GM12864 (cell line): ENCODE measurements at regions not wholly inside any gene's neighbourhood (a gene's known extent, or its start where the extent isn't known, plus 50 kb on each side); places are given as distances from the start of the nearest gene placed in this dataset.

Experiments used
- DNase-seq: peaks from one replicate; pipeline ENCODE4 v3.0.0-alpha.2; 2011; ENCODE audit warnings: low read depth
- H3K4me3 ChIP-seq: 2 replicates; pipeline ENCODE4 v1.5.1; 2011; ENCODE audit warnings: mild to moderate bottlenecking, low read depth, low read length, control low read depth
- CTCF ChIP-seq: IDR thresholded peaks from 2 replicates; pipeline ENCODE4 v1.5.1; 2011; ENCODE audit warnings: low read depth, mild to moderate bottlenecking, moderate library complexity, low read length, control low read depth, inconsistent platforms; ENCODE audit errors: missing control alignments

DNA sequence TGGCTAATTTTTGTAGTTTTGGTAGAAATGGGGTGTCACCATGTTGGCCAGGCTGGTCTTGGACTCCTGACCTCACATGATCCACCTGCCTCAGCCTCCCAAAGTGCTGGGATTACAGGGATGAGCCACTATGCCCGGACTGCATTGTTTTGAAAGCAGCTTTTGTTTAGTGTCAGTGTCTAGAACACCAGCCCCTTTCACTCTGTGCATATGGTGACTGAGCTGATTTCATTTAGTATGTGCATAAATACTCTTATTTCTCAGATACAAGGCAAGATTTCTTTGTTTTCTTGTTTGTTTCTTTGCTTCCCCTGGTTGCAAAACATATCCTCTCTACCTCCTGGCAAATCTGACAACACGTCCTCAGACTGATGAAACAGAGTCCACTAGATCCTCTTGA, 152.8 kb upstream of the CHD6 start:
- no peak for TF ChIP-seq CTCF
- DNase-seq, result no peak
- no peak overlapping the region for H3K4me3 ChIP-seq

GRCh38 chr20:41770427-41770826, 152.2 kb upstream of the CHD6 start:
- no peak for TF ChIP-seq CTCF
- DNase-seq, result no peak
- no peak overlapping the region for H3K4me3 ChIP-seq

- no peak for DNase-seq
- no peak overlapping the region for H3K4me3 ChIP-seq
- TF ChIP-seq CTCF, result no peak
Observed at GRCh38 chr20:41769592-41770018, 151.4 kb upstream of the CHD6 start.

GRCh38 chr20:41750137-41750536, 132.0 kb upstream of the CHD6 start:
- H3K4me3 ChIP-seq, result no peak overlapping the region
- no peak for DNase-seq
- no peak for TF ChIP-seq CTCF

GRCh38 chr20:41748756-41749582, 130.8 kb upstream of the CHD6 start:
- DNase-seq, result no peak
- H3K4me3 ChIP-seq, result no peak overlapping the region
- TF ChIP-seq CTCF, result no peak

GRCh38 chr20:41748051-41748450, 129.9 kb upstream of the CHD6 start:
- H3K4me3 ChIP-seq, result no peak overlapping the region
- TF ChIP-seq CTCF, result no peak
- DNase-seq, result no peak

DNA sequence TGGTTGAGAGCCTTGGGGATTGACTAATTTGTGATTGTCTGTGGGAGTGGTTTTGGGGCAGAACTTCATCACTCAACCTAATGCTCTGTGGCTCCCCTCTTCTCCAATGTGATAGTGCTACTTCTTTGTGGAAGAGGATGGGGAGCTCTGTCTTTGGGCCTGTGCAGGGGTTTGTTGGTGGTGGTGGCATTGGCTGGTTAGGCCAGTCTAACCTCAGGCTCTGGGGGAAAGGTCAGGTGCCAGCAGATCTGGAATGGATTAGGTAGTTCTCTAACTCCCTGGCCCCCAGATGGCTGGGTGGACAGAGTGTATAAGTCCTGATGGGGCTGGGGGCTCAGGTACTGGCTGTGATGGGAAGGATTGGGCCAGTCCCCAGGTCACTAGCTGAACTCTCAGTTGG, 129.0 kb upstream of the CHD6 start:
- no peak for TF ChIP-seq CTCF
- no peak for DNase-seq
- no peak overlapping the region for H3K4me3 ChIP-seq
